ENCODE measurements at regions not wholly inside any gene's neighbourhood (a gene's known extent, or its start where the extent isn't known, plus 50 kb on each side); places are given as distances from the start of the nearest gene placed in this dataset.

GRCh38 chr7:22962775-22963350, 51.1 kb downstream of the HYCC1 start:
- H3K4me3 ChIP-seq (ENCODE audit: low read length): no peak overlapping the region
- no peak for DNase-seq (ENCODE audit: low read depth, low spot score)

GRCh38 chr7:22958742-22959141, 55.2 kb downstream of the HYCC1 start:
- H3K4me3 ChIP-seq (ENCODE audit: low read length): no peak overlapping the region
- DNase-seq (ENCODE audit: low read depth, low spot score): no peak

GRCh38 chr7:22954251-22954650, 59.7 kb downstream of the HYCC1 start:
- H3K4me3 ChIP-seq (ENCODE audit: low read length): no peak overlapping the region
- DNase-seq (ENCODE audit: low read depth, low spot score): no peak

DNA sequence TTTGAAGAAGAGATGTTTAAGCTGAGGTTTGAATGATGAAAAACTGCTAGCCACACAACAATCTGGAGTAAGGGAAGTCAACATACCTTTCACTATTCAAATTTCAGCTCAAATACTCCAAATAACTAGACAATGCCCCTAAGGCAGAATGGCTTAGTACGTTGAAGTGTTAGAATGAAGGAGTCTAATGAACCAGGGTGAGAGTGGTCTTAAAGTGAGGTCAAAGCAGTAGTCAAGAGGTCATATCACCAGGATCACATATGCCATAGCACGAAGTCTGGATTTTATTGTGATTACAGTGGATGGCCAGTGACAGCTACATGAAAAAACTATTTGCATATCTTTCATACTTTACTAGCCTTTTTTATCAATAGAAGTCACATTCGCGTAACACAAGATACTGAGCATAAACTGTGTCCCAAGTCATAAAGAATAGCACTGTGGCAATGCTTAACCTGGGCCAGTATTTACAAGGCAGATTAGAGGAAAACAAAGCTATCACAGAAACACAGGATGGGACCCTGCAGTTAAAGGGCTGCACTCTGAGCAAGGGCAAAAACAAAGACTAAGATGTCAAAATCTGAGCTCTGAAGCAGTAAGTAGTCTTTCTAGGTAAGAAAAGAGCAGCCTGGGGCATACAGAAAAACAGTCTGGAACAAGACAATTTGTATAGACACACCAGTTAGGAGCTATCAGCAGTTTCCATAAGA, 61.5 kb downstream of the HYCC1 start:
- DNase-seq (ENCODE audit: low read depth, low spot score): no peak
- H3K4me3 ChIP-seq (ENCODE audit: low read length): no peak overlapping the region

GRCh38 chr7:22949944-22950343, 64.0 kb downstream of the HYCC1 start:
- DNase-seq (ENCODE audit: low read depth, low spot score): no peak
- no peak overlapping the region for H3K4me3 ChIP-seq (ENCODE audit: low read length)

GRCh38 chr7:22949221-22949620, 64.7 kb downstream of the HYCC1 start:
- DNase-seq (ENCODE audit: low read depth, low spot score): no peak
- no peak overlapping the region for H3K4me3 ChIP-seq (ENCODE audit: low read length)

- no peak for DNase-seq (ENCODE audit: low read depth, low spot score)
- no peak overlapping the region for H3K4me3 ChIP-seq (ENCODE audit: low read length)
Measured at GRCh38 chr7:22948770-22949169, 65.2 kb downstream of the HYCC1 start.

DNA sequence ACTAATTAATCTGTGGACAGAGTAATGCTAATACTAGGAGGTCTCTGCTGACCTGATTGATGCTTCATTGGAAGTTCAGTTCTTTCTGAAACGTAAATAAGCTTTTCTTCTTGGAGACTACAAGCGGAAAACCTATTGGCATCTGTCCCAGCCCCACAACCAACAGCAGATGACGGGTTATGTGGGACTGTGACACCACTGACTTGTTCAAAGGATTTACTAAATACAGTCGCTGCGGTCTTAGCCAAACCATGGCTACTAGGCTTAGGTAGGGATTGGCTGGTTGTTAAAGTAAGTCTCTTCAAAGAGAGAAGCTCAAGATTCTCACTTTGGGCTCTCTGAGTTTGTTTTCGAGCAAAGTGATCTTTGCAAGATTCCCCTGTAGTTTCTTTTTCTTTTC, 68.3 kb downstream of the HYCC1 start:
- no peak overlapping the region for H3K4me3 ChIP-seq (ENCODE audit: low read length)
- DNase-seq (ENCODE audit: low read depth, low spot score): no peak

GRCh38 chr7:22944510-22944909, 69.4 kb downstream of the HYCC1 start:
- DNase-seq (ENCODE audit: low read depth, low spot score): no peak
- no peak overlapping the region for H3K4me3 ChIP-seq (ENCODE audit: low read length)

GRCh38 chr7:22944022-22944421, 69.9 kb downstream of the HYCC1 start:
- no peak for DNase-seq (ENCODE audit: low read depth, low spot score)
- H3K4me3 ChIP-seq (ENCODE audit: low read length): no peak overlapping the region

- no peak for DNase-seq (ENCODE audit: low read depth, low spot score)
- no peak overlapping the region for H3K4me3 ChIP-seq (ENCODE audit: low read length)
Measured at GRCh38 chr7:22942191-22942590, 71.7 kb downstream of the HYCC1 start.

GRCh38 chr7:22939842-22940241, 74.1 kb downstream of the HYCC1 start:
- no peak for DNase-seq (ENCODE audit: low read depth, low spot score)

DNA sequence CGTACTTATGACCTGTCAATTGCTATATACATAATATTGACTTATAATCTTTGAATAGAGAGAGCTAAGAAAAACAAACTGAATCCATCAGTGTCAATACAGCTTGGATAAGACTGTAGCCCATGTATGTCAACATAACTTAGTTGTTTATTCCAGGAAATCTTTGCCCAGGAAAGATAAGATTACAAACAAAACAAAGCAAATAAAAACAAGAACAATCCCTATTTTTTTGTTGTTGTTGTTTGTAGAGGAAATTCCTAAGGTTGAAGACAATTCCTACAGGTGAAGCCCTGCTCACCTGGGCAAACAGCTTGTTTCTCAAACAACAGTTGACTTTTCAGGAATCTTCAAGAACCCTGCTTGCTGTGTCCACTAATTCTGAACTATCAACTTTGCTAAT, 76.0 kb downstream of the HYCC1 start:
- DNase-seq (ENCODE audit: low read depth, low spot score): no peak
- H3K4me3 ChIP-seq (ENCODE audit: low read length): no peak overlapping the region

More at GRCh38 chr7:22939842-22940241, 74.1 kb downstream of the HYCC1 start:
- H3K4me3 ChIP-seq (ENCODE audit: low read length): no peak overlapping the region

GRCh38 chr7:22936246-22936645, 77.7 kb downstream of the HYCC1 start:
- H3K4me3 ChIP-seq (ENCODE audit: low read length): no peak overlapping the region
- DNase-seq (ENCODE audit: low read depth, low spot score): no peak

- H3K4me3 ChIP-seq (ENCODE audit: low read length): no peak overlapping the region
- DNase-seq (ENCODE audit: low read depth, low spot score): no peak
Measured at GRCh38 chr7:22935269-22935668, 78.7 kb downstream of the HYCC1 start.

- DNase-seq (ENCODE audit: low read depth, low spot score): no peak
- no peak overlapping the region for H3K4me3 ChIP-seq (ENCODE audit: low read length)
Measured at GRCh38 chr7:22934473-22935065, 79.4 kb downstream of the HYCC1 start.

GRCh38 chr7:22934023-22934422, 79.9 kb downstream of the HYCC1 start:
- no peak for DNase-seq (ENCODE audit: low read depth, low spot score)
- H3K4me3 ChIP-seq (ENCODE audit: low read length): no peak overlapping the region

DNA sequence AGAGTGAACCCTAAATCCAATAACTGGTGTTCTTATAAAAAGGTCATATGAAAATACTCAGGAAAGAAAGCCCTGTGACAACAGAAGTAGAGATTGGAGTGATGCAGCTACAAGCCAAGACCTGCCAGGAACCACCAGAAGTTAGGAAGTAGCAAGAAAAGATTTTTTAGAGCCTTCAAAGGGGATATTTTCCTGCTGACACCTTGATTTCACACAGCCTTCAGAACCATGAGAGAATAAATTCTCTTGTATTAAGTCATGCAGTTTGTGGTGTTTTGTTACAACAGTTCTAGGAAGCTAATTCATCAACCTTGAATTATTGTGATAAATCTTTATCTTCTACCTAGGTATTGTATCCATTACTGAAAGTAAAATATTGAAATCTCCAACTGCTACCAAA, 81.0 kb downstream of the HYCC1 start:
- no peak for DNase-seq (ENCODE audit: low read depth, low spot score)
- H3K4me3 ChIP-seq (ENCODE audit: low read length): no peak overlapping the region

- DNase-seq (ENCODE audit: low read depth, low spot score): no peak
- H3K4me3 ChIP-seq (ENCODE audit: low read length): no peak overlapping the region
Measured at GRCh38 chr7:22931011-22931410, 82.9 kb downstream of the HYCC1 start.

- no peak overlapping the region for H3K4me3 ChIP-seq (ENCODE audit: low read length)
- DNase-seq (ENCODE audit: low read depth, low spot score): no peak
Measured at GRCh38 chr7:22922307-22922706, 91.6 kb downstream of the HYCC1 start.

Data from Jurkat, Clone E6-1 (cell line).